HG03108 (cell line): ENCODE measurements at regions not wholly inside any gene's neighbourhood (a gene's known extent, or its start where the extent isn't known, plus 50 kb on each side); places are given as distances from the start of the nearest gene placed in this dataset.

Source experiments
- ATAC-seq: cut with Tn5 transposase; IDR thresholded peaks from one replicate; pipeline ENCODE4 v1.9.1; 2021; ENCODE audit warnings: moderate library complexity; ENCODE audit not compliant: unreplicated experiment

GRCh38 chr5:82351754-82352145 lies 73.6 kb upstream of the RPS23 start:
- ATAC-seq, result peak; percentile 48

- no peak for ATAC-seq
Observed at GRCh38 chr5:82351297-82351696, 73.1 kb upstream of the RPS23 start.

DNA sequence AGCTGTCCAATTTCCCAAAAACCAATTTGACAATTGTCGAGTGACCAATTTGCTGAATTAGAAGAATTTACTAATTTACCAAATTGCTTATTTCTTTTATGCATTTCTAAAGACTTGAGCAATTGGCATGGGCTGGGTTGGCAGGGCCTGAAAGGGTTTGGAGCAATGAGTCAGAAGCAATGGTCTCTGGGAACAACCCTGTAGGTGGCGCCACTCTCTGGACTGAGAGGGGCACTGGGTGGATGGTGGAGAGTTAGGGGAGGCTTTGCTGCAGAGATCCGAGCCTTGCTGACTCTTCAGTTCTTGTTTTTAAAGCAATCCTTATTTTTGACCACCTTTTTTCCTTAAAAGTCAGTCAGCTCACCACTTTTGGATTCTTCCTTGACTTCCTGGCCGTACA lies 71.5 kb upstream of the RPS23 start:
- no peak for ATAC-seq

DNA sequence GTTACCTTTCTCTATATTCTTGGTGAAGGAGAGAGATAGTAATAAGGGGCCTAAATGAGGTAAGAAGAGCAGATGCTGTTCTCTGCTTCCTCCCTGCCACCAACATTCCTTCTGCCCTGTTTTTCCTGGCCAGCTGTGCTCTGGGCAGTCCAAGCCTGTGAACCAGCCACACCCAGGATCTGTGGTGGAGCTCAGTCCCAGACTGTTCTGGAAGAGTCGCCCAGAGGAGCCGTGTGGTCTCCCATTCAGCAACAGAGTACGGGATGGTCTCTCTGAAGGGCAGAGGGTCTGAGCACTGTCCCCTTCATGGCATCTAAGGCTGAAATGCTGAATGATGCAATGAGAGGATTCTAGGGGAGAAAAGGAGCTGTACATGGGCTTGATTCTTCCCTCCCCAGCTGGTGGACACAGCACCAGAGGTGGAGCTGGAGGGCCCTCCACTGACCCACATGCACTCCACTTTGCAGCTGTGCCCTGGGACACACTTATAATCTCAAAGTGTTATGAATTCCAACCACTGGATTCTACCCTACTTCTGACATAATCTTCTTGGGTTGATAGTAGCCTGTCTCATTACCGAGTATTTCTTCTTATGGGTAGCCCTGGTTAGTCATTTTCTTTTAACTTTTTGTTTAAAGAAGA lies 70.8 kb upstream of the RPS23 start:
- no peak for ATAC-seq

DNA sequence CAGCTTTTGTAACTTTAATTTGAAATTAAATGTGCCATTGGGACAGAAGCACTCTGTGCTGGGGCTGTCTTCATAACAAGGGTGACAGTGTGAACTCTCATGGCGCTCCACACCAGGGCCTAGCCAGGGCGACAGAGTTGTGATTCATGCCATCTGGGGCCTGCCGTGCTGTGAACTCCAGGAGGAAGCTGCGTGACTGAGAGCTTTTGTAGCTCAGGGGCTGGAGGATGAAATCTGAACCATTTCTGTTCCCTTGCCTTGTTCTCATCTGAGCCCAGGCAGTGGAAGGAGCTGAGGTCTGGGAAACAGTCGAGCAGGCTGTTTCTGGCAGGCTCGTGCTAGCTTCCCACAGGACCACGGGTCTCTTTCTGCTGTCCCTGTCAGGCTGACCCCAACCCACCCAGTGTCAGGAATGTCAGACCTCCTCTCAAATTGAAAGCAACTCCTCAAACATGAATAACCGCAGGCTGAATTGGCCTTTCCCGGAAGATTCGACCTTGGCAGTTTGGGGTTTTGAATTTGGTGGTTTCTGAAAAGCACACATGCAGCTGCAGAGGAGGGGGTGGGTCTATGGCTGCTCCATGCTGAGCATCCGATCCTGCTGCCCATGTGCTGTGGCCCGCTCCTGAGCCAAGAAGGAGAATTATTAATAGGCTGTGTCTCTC lies 69.2 kb upstream of the RPS23 start:
- no peak for ATAC-seq

DNA sequence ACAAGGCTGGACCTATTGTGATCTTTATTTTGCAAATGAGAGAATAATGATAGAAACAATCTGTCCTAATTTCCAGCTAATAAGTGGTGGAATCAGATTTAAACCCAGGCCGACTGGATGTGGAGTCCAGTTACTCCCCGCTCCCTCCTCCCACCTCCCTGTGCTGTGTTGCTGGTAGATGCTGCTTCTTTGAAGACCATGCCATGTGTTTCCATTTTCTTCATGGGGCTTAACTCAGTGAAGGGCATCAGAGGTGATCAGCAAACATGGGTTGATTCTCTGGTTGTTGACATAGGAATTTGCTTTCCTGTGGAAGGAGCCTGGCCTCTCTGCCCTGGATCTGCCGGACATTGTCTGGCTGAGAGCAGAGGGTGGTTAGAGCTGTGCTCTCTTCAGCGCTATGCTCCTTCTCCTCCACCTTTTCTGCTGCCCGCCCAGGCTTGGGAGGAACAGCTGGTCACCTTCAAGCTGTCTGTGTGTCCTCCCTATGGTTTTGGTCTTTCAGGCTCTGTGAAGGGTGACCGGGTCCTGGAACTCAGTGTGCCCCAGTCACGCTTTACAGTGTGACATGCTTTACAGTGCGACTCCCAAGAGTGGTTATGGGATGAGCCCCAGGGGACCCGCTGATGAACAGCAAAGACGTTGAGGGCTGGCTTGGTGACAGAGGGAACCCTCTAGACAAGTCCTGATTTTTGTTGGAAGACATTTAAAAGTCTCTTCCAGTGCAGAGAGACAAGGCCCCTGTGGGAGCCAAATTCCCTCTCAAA lies 68.4 kb upstream of the RPS23 start:
- no peak for ATAC-seq

DNA sequence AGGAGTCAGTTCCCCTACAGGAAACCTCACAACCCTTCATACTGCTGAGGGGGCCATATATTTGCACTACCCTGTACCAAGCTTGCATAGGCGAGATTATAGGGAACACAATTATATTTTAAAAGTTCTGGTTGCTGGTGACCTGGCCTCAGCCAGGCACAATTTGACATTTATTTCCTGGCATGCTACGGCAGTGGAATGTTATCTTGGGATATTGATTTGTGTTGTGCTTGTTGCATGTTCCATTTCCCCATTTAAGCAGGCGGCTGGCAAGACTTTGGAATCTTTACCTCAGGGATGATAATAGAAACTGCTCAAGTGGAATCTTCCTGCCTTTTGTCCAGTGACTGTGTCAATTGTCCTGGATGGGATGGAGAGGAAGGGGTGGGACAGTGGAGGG lies 67.0 kb upstream of the RPS23 start:
- no peak for ATAC-seq

DNA sequence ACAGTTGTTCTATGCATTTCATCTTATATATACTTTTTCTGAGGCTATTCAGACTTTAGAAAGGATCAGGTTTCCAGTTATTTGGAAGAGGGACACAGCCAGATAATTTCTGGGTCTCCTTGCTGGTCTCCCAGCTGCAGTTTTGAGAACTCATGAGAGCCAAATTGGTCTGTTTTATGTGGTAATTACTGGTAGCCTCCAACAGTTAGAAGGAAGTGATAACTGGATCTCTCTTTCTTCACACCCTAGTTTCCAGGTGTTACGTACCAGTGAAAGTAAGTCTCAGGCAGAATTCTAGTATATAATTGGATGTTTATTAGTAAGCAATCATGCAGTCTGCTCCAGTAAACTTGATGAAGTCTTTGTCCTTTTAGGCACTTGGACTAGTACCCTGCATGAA lies 63.2 kb upstream of the RPS23 start:
- ATAC-seq, result no peak

DNA sequence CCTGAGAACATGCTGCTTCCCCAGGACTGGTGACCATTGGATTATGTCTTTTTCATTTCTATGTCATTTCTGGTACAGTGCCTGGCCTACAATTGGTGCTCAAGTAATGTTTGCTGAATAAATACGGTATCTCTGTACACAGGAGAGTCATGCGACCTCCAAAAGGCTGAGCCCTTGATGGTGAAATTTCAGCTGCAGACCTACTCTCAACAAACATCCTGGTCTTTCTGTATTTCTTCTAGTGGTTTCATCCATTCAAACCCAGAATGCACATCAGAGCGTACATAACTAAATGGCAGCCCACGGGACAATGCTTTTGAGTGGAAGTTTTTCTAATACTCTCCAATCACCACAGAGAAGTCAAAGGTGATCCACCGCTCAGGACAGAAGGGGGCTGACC lies 62.6 kb upstream of the RPS23 start:
- ATAC-seq, result no peak

GRCh38 chr5:82339792-82340191 lies 61.6 kb upstream of the RPS23 start:
- no peak for ATAC-seq

GRCh38 chr5:82338771-82339373 lies 60.7 kb upstream of the RPS23 start:
- ATAC-seq, result no peak

DNA sequence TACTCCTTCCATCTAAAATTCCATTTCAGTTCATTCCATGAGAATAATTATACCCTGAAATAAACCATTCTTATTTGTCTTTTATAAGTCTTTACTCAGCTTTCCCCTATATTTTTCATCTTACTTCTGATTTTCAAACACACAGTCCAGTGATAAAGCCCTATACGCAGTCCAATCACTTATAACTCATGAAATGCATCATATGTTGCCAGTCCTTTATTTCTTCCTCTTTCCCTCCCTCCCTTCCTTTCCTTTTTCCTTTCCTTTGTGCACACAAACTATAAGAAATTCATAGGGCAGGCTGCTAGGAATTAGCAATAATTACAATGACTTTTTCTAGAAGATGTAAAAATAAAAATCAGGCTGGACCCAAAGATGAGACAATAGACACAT lies 58.8 kb upstream of the RPS23 start:
- no peak for ATAC-seq

DNA sequence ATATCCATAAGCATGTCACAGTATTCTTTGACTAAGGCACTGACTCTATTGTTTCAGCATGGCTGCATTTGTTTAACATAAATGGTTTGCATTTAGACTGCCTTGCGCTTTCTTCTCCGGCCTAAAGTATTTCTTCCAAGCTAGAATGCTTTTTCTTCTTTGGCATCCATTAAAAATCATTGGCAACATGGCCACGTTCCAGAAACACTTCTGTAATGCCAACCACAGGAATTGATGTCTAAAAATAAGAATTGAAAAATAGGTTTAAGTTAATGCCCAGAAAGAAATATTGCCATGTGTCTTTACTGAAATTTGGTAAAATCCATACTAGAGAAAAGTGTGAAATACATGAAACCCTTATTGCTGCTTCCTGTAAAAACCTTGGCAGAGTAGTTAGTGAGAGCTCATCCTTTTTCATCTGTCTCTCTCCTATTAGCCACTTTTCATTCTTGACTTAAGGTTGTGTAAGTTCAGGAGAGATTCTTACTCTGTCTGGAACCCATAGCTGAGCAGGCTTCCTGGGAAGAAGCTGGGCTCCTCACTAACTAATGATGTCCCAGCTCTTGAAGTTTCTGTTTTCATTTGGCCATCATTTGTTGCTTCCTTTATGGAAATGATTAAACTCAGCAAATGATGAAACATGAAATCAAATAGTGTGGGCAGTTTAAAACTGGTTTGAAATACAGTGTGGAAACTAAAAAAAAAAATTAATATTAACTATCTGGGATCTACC lies 58.2 kb upstream of the RPS23 start:
- ATAC-seq, result no peak

- no peak for ATAC-seq
Observed at GRCh38 chr5:82335806-82336205, 57.7 kb upstream of the RPS23 start.

DNA sequence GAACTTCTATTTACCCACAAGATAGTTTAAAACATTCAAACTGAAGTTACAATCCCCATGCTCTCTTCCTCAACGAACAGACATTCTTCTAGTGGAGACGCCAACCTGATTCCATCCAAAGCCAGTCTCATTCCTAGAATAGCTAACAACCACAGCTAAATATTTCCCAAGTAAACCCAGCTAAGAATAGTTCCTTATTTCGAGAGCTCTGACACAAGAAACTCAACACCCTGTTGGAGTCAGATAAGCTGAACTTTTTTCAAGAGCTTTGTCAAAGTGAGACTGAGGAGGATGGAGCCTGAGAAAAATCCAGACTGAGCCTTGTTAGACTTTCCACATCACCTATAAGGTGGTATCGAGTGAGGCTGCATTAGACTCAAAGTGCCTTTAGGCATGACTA lies 56.7 kb upstream of the RPS23 start:
- no peak for ATAC-seq

DNA sequence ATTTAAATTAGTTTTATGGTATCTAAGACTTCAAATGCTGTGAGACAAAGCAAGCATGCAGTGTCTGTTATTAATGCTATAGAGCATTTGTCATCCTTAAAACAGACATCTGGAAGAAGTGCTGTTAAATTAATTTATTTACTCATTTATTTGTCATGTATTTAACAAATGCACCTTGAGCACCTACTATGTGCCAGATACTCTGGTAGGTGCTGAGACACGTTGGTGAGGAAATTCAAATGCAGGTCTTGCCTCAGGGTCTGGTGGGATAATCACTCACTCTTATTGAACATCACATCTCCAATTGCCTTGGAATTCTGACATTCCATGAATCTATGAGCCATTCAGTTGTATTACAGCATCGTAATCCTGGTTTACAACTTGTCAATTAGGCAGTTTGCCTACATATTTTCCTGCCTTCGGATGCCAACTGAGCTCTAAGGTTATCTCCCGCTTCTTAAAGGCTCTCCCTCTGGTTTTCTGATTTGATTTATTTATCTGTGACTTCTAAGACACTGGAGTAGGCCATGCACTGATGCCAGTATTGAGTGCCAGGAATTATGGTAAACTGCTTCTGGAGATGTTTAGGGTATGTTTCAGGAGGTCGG lies 56.0 kb upstream of the RPS23 start:
- no peak for ATAC-seq

GRCh38 chr5:82332886-82333615 lies 54.9 kb upstream of the RPS23 start:
- ATAC-seq, result no peak

DNA sequence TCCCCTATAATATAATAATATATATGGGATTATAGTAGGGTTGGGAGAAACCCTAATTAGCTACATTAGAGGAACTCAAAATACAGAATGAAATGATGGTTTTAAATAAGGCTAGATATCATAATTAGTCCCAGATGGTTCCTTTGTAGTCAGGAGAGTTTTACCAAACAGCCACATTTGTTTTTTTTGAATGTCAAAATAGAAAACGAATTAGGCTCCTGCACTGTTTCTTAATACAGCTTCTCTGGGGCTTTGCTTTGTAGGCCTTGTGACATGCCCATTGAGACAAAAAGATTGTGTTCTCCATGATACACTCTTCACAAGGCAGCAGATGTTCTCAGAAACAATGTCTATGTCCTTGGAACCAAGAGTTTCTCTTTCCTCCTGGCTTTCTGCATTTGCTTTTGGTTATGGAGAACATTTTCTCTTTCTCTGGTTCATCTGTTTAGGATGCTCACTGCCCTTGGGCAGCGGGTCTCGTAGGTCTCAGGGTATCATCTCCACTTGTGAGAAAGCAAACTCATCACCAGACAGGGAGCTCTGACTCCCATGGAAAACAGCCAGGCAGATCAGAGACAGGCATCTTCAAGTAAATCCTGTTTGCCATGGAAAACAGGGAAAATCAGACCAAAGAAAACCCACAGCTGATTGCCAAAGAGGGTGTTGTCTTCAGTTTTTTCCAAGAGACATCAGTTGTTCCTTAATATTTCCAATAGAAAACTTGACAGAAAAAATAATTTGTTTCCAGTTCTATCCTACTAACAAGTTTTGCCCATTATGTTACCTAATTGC lies 54.1 kb upstream of the RPS23 start:
- ATAC-seq, result no peak

DNA sequence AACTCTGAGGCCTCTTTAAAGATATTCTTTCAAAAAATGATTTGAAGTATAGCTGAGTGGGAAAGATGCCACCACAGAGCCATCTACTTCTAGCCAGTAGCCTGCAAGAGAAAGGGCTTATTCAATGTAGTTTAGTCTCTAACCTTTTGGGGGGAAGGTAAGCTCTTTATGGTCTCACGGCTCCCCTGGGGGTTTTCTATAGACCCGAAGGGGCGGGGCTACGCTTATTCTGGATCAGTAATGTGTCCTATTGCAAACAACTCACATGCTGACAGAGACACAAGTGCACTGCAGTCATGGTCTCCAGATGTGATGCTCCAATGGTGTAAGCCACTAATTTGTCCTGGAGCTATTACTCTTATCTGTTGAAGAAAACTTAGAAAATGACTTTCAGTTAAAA lies 53.4 kb upstream of the RPS23 start:
- no peak for ATAC-seq
